ENCODE measurements at regions not wholly inside any gene's neighbourhood (a gene's known extent, or its start where the extent isn't known, plus 50 kb on each side); places are given as distances from the start of the nearest gene placed in this dataset.
A peak's percentile ranks its signal among the peaks of the same experiment; 100 is the strongest.

DNA sequence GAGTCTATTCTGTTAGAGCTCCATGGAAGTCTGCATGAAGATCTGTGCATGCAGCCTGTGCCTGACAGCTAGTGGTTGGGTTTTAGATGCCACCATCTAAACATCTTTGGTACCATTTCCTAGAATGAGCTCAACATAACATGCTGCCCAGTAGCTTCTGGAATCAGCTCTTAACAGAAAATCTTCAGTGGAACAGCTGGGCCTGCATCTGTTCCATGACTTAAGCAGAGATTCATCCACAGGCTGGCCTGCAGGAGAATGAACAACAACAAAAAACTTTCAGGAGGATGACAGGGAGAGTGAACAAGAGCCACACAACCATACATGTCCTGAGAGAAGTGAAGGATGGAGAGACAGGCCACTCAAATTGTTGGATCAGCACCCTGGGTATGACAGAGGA lies 316.6 kb downstream of the RDH14 start:
- DNase-seq, result no peak

DNA sequence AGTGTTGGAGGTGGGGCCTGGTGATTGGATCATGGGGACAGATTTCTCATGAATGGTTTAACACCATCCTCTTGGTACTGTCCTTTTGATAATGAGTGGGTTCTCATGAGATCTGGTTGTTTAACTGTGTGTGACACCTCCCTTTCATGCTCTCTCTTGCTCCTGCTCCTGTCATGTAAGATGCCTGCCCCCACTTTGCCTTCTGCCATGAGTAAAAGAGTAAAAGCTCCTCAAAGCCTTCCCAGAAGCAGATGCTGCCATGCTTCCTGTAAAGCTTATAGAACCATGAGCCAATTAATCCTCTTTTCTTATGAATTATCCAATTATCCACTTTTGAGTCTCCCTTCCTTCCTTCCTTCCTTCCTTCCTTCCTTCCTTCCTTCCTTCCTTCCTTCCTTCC lies 317.7 kb downstream of the RDH14 start:
- no peak for DNase-seq

DNA sequence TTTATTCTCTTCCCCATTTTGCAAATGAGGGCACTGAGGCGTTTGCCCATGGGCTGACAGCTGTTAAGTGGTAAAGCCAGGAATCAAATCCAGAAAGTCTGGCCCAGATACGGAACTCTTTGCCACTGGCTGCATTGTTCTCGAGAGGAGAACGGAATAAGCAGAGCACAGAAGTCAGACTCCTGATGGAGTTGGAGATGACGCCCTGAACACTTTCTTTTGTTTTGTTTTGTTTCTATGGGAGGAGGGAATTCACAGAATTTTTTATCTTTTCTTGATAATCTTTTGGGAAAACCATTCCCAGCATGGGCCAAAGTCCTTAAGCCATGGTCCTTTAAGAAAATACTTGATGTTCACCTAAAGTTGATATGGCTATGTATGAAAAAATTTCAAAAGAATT lies 322.2 kb downstream of the RDH14 start:
- no peak for DNase-seq

DNA sequence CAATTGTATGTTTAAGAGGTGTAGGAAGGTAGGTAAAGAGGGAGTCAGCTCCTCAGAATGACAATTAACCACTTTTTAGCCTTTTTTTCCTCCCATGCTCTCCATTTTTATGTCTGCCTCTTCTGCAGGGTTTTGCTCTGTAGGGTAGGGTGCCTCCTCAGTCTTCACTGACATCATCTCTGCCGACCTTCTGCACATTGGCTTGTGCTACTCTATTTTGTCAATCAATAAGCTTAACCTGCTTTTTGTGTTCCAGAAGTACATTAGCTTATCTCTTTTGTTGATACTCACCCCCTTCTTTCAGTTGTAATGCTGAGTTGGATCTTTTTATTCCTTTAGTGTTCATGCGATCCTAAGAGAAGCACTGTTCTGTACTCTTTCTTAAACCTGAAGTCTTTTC lies 323.2 kb downstream of the RDH14 start:
- DNase-seq, result no peak

DNA sequence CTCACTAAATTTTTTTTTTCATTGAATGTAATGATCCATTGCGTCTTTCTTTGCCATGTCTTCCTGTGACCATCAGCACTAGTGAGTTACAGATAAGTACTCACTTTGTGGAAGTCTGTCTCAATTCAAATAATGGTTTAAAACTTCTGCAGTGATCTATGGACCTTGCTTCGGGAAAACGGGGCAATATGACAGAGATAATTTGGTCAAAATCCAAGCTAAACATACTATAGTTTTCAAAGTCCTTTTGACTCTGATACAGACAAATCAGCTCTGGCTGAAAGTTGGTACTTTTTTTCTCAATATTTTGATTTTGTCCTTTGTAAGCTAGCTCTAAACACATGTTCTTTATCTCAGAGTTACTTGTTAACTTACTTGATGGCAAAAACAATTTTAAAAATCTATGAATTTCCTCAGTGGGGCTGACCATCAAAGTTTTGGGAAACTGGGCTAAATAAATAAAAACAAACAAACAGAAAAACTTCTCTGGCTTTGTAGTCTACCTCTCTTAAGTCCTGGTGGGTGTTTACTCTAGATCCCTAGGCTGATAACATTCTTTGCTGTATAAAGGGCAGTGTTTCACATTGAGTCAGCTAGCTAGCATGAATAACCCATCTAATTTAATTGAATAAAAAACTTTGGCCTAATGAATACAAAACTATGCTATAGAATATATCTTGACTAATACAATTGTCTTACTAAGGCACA lies 327.6 kb downstream of the RDH14 start:
- DNase-seq, result no peak

DNA sequence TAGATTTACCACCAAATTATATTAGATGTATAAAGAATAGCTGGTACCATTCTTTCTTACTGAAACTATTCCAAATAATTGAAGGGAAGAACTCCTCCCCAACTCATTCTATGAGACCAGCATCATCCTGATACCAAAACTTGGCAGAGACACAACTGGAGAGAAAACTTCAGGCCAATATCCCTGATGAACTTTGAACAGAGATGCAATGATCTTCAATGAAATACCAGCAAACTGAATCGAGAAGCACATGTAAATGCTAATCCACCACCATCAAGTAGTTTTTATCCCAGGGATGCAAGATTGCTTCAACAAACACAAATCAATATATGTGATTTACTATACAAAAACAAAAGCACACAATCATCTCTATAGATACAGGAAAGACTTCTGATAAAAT lies 329.8 kb downstream of the RDH14 start:
- DNase-seq, result no peak

DNA sequence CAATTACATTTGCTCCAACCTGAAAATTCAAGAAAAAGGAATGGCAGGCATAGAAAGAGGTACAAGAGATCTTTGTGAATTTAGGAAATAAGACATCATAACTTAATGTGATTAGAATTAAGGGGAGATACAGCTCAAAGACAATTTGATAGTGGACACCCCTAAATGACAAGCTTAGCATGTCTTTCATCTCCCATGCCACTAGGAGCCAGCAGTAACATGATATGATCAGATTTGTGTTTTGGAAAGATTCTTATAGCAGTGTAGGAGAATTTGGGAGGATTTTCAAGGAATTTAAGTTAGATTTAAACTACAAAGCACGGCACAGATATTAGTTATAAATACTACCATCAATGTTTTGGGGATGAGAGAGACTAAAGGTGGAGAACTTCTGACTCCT lies 340.8 kb downstream of the RDH14 start:
- DNase-seq, result no peak

DNA sequence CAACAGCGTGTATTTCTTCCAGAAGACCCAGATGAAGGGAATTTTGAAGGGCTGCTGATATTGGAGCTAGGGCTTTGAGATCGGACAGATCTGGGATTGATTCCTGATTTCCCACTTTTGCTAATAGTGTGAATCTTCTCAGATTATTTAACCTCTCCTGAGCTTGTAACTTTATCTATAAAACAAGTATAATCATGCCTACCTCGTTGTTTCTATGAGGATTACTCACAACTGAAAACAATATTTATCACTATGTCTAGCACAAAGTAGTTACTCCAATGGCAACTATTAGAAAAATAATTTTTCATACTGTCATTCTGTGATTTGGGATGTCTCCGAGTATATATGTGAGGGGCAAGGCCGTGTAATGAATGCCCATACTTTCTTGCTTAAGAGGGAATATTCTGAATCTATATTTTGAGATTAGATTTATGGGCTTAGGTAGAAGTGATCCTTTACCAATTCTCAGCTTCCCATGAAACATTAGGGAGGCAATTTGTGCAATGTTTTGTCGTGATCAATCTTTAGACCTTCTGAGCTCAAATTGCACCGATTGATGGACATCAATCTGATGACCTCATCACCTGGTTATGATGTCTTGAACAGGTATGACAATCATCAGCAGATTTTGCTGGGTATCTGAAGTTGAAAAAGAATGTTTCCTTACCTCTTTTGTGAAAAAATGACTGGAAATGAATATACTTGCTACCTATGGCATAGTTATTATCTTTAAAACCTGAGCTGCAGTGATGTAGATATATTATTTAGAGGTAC lies 339.9 kb downstream of the KCNS3 start:
- no peak for DNase-seq

DNA sequence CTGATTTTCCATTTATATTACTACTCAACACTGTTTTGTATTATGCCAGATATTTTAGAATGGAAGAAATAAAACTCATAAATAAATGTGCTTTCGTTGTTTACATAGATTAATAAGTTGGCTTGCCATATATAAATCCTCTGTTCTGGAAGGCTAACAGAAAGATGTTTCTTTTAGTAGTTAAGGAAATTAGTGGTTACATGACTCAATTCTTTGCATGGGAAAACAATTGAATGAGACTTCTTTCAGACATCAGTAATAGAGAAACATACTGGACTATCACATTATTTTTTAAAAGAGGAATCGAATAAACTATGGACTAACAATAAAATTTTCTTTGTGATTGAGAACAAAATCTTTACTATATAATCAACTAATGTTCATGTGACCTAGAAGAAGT lies 336.5 kb downstream of the KCNS3 start:
- DNase-seq, result no peak

DNA sequence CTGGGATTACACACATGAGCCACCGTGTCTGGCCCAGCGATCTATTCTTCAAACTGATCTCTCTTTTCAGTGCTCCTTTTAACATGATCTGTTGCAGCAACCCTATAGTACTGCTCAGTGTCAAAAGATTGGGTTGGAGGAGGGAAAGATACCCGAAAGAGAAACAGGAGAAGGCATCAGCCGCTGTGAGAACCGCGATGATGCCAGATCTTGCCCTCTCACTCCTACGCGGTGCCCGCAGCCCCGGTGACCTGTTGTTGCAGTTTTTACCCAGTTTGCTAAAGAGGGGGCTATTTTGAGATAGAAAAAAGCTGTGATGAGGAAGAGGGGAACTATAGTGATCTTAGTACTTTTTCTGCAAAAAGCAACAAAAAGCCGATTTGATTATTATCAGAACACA lies 335.5 kb downstream of the KCNS3 start:
- DNase-seq, result no peak

DNA sequence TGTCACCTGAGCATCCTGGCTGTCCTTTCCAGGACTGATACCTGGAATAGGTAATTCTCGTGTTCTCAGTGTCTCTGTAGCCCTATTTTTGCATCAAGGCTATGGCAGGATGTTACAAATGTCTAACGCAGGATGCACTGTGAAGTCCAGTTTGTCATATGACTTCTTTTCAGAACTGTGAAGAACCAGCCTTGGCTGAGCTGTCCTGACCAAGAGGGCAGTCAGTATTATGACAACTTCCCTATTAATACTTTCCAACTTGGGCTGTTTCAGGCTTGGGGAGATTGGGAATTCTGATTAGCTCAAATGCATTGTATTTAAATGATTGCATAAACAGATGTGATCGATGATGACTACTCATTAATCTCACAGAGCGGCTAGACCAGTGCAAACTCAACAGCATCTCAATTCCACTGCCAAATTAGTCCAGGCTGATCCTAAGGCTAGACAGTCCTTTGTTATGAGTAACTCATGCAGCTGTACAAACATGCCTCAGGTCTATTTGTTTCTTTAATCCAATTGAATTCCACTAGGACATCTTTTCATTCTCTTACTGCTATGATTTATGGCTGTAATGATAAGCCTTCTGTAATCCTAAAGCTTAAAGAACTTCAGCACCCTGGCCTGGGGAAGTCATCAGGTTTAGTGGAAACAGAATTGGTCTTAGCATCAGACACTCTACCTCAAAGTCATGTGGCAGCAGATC lies 331.6 kb downstream of the KCNS3 start:
- DNase-seq, result no peak

DNA sequence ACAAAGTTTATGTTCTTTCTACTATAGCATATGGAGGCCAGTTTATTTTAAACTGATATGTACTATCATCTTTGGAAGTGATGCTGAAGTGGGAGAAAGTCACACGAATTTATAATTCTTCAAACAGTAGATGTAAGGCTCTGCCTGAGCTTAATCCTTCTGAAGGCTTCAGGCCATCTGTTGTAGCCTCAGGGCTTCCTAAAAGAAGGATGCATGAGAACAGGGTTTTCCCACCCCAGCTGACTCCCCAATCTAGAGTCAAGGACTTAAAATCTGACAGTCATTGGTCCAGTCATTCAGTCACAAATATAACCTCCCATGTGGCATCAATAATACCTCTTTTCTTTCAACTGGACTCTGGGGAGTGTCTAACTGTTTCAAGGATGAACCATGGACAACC lies 330.5 kb downstream of the KCNS3 start:
- no peak for DNase-seq

DNA sequence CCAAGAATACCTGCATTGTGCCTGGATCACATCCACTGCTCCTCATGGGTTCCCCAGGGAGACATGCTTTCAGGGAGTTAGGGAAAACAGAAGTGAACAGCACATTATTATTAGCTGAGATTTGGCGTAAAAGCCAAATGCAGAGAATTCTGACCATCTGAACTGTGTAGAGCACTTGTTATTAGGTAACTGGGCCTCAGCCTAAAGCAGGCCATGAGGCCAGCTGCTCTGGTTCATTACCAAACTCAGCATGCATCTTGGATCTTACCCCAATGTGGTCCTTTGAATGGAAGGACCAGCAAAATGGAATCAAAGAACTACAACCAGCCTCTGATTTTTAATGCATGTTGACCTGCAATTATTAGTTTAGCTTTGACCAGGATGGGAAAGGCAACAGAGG lies 322.3 kb downstream of the KCNS3 start:
- no peak for DNase-seq

DNA sequence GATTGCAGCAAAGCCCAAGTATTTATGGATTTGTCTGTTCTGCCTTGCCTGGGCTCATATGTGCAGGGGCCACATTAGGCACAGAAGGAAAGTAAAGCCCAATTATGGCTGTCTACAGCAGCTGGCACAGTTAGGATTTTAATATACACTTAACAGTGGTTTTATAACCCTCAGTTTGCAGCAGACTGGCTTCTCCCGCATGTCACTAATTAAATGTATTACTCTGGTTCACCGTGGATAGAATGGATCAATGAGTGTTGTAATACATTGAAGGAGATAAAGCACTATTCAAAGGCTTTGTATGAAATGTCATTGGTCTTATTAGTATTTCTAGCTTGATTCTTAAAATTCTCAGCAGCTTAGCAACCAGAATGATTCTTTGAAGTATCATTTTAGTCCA lies 320.2 kb downstream of the KCNS3 start:
- DNase-seq, result no peak

DNA sequence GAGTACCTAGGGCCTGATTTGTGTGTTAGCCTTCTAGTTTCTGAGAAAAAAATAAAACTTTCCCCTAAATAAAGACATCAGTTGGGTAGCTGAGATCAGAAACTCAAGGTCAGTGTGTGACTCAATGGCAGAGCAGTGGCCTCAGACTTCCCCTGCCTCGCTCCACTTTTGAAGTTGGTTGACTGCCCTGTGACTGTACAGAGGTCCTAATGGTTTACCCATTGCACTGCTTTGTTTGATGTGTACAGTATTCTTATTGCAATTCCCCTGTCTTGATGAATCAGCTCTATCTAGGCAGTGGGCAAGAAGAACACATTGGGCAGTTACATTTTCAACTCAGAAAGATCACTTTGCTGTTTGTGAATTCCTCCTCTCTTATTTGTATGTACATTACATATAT lies 315.7 kb downstream of the KCNS3 start:
- DNase-seq, result no peak

DNA sequence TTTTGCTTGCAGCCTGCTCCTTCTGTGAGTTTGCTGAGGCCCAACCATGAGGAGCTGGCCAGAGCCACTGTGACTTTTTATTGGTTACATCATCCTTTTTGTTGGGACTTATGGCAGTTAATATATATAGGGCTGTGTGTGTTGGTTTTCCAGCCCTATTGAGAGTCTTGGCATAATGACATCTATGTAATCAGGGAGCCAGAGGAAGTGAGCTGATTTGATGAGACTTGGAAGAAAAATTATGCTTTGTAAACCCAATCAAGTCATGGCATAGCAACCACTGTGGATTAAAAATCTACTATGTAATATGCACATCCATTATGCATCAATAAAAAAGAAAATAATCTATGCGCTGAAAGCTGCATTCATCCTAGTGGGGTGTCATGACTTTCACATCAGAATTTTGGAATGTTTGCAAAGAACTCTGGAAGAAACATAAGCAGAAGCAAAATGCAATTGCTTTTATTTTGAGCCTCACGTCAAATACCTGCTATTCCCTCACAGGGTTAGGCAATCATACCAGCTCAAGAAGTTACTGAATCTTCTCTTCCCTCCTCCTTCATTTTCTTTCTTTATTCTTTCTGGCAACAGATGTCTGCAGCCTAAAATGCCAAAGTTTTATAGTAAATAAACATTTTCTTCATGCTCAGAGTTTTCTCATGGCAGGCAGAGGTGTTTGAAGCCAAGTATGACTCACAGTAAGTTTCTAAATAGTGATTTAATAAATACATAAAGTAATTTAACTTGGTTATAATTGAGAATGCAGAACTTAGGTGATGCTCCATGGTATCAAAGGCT lies 308.5 kb downstream of the KCNS3 start:
- DNase-seq, result no peak

DNA sequence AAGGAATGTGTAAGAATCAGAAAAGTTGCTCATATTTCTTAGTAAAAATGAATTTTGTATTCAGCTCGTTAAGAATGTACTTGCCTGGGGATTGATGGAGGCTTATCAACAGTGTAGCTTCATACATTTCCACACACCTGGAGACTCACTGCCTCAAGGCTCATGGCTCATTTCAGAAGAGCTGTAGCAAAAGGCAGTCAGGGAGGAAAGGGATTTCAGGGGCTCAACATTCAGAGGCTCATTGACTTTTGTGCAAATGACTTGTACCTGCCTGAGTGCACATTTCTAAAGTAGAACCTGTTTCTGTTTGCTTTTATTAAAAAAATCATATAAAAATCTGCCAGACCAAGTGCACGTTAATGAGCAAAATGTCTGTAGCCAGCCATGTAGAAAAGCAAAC lies 304.4 kb downstream of the KCNS3 start:
- DNase-seq, result no peak

DNA sequence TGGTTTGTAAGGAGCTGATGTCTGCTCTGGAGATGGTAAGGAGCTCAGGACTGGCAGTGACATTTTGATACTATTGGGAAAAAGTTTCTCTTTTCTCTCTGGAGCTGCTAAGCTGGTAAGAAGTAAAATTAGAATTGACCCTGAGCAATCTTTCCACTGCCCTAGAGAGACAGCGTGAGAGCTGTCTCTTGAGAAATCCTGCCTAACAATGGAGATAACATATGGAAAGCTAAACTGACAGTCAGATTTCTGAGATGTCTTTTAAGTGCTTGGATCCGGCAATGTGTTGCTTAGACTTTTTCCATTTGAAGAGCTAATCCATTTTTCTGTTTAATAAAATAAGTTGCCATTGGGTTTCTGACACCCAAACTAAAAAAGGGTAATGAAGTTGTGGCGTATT lies 302.4 kb downstream of the KCNS3 start:
- no peak for DNase-seq

DNA sequence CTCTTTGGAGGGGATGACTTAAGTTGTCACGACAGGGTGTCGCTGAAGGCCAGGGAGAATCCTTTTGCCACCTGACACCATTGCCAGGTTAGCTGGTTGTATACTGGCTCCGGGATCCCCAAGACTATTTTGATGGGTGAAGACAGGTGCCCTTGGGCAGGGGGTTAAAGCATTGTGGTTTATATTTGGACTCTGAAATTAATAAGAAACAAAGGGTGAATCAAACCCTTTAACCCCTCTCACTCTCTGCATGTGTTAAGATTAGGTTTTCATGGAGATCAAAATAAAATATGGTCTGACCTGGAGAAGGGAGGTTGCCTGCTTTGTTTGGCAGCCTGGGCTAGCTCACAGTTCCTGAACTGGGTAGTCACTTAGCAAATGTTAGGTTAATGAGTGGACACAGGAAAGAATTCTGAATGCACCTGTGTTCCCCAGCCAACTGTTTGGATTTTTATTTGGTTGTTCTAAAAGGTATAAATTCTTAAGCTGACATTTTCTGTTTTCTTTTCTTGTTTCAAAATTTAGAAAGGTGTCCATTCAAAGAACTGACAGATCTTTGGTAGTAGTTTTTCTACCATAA lies 301.7 kb downstream of the KCNS3 start:
- DNase-seq, result no peak

DNA sequence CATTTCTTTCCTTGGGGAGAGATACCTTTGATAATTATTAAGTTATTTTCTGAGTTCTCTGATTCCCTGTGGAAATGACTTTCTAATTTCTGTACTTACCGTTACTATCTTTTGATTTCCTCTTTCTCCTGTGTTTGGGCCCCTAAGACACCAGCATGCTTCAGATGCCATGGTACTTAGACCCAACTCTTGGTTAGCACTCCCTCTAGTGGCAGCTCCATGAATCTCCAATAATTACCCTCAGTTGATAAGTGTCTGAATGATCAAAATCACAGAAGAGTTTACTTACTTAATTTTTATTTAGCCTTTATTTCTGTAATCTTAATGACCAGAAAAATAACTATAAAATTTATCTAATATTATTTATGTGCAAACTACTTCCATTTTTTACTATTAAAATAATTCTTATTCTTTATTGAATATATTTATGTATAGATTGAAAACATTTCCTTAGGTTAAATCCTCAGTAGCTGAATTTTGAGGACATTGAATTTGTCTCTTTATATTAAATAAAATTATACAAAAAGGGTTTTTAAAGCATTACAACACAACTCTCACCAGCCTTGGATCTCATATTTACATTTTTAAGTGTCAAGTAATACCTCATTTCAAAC lies 300.4 kb downstream of the KCNS3 start:
- DNase-seq, result peak; percentile 45

DNA sequence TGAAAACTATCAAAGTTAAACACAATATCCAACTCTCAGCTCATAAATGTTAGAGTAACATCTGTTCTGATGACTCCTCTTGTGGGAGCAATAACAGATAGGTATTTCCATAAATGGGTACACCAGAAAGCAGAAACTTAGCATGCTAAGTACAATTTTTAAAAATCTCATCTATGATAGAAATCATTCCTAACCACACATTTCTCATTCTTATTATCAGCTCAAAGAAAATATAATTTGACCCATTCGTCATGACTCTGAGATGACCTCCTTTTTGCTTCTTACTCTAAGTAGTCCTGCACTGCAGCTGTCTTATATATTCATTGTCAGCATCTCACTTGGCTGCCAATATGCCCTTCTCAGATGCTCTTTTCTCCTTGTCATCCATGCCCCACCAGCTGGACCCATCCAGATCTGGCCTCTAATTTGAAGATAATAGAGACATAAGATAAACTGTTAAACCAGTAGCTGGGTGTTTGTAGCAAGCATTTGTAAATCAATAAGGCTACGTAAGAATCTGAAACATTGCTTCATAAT lies 298.3 kb downstream of the KCNS3 start:
- no peak for DNase-seq

DNA sequence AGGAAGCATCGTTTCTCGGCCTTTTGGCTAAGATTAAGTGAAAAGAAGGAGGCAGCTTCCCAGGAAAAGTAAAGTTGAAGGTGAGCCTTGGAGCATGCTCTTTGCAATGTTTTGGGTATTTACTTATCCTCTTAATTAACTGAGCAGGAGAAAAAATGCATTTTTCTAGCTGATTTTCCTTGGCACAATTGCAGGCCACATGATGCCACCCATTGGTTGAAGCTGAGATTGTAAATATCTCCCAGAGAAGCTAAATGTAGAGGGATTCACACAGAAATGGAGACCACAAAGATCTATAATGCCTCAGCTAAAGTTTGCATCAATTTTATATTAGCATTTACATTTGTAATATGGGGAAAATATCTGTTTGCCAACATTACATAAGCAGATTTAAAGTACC lies 294.1 kb downstream of the KCNS3 start:
- no peak for DNase-seq
